ENCODE measurements at regions not wholly inside any gene's neighbourhood (a gene's known extent, or its start where the extent isn't known, plus 50 kb on each side); places are given as distances from the start of the nearest gene placed in this dataset.
A peak's percentile ranks its signal among the peaks of the same experiment; 100 is the strongest.
"Not testable (repeated sequence)": the region's sequence is repeated elsewhere in the genome, so short reads cannot be mapped to it uniquely, and the experiment has no call there.

DNA sequence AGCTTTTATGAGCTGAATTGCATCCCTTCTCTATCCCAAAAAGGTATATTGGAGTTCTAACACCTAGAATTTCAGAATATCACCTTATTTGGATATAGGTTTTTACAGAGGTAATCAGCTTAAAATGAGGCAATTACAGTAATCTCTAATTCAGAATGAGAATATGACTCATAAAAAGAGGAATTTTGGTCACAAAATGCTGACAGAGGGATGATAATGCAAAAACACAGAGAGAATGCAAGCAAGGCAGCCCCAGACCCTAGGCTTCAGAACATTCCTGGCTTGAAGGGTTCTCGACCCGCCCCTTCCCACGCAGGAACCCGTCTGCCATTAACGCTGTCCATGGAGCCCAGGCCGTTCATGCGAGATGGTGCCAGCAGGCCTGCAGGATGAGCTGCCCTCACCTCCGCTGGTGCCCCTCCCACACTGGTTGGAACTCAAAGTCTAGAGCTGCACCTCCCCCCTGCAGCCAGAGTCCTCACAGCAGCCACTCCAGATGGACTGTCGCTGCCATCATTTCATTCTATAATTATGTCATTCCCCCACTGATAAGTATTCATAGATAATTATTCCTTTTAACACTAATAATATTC, 1173.4 kb upstream of the ACO1 start:
- Histone ChIP-seq H2BK15ac (ENCODE audit: low read depth, low read length) (no peak overlapping the region), H2BK12ac (ENCODE audit: insufficient read length, low read depth, low read length) (no peak overlapping the region), H3T11ph (ENCODE audit: low read length) (no peak overlapping the region), H3K23me2 (ENCODE audit: insufficient read length, low read depth, low read length, poor library complexity, severe bottlenecking) (no peaks in the 10 kb centered on the region), H4K91ac (ENCODE audit: insufficient read length, low read depth, low read length) (no peak overlapping the region), H3K27me3 (ENCODE audit: insufficient read depth, low read length) (no peaks in the 10 kb centered on the region), H4K5ac (ENCODE audit: insufficient read length, low read depth, low read length) (no peak overlapping the region), H4K8ac (replicated peaks; ENCODE audit: insufficient read length, low read depth, low read length) (no peak overlapping the region), H3K18ac (ENCODE audit: insufficient read length, low read depth, low read length) (no peak overlapping the region), H3K27ac (ENCODE audit: insufficient read length, low read depth, low read length) (no peak overlapping the region), H3K79me2 (ENCODE audit: insufficient read depth, low read length) (no peaks in the 10 kb centered on the region), H4K20me1 (ENCODE audit: control insufficient read depth, insufficient read depth, insufficient read length) (no peaks in the 10 kb centered on the region), H2BK120ac (ENCODE audit: low read depth, low read length, poor library complexity, severe bottlenecking) (no peak overlapping the region), H2BK20ac (ENCODE audit: low read depth, low read length, poor library complexity, severe bottlenecking) (no peak overlapping the region), H3K14ac (ENCODE audit: insufficient read depth, low read length) (no peak overlapping the region), H2AFZ (ENCODE audit: low read length) (no peak overlapping the region), H2AK5ac (ENCODE audit: insufficient read length, low read length) (no peak overlapping the region), H3K79me1 (ENCODE audit: insufficient read depth, low read depth, low read length, poor library complexity, severe bottlenecking) (no peaks in the 10 kb centered on the region), H3K23ac (ENCODE audit: insufficient read length, low read depth, low read length) (no peak overlapping the region), H2BK5ac (ENCODE audit: insufficient read length, low read length) (no peak overlapping the region), H3K9ac (ENCODE audit: extremely low read depth, insufficient read length, low read length) (no peak overlapping the region), H3K9me3 (ENCODE audit: control insufficient read depth, low read depth, low read length) (no peaks in the 10 kb centered on the region), H3K56ac (ENCODE audit: insufficient read length, low read depth, low read length) (no peak overlapping the region), H3K4me2 (ENCODE audit: insufficient read depth, insufficient read length, low read length) (no peak overlapping the region), H3K4ac (ENCODE audit: low read depth, low read length) (no peak overlapping the region), H3K4me1 (ENCODE audit: insufficient read depth, low read length) (no peaks in the 10 kb centered on the region)
- Mint-ChIP-seq H3K27me3 (ENCODE audit: low read depth) (no peaks in the 10 kb centered on the region), H3K4me3 (no peak overlapping the region), H3K27ac (no peak overlapping the region), H3K4me1 (no peaks in the 10 kb centered on the region), H3K9me3 (no peaks in the 10 kb centered on the region), H3K36me3 (ENCODE audit: insufficient read depth in 1 of 3, low read depth in 3 of 3) (no peaks in the 10 kb centered on the region)
- TF ChIP-seq, protein P1, sequence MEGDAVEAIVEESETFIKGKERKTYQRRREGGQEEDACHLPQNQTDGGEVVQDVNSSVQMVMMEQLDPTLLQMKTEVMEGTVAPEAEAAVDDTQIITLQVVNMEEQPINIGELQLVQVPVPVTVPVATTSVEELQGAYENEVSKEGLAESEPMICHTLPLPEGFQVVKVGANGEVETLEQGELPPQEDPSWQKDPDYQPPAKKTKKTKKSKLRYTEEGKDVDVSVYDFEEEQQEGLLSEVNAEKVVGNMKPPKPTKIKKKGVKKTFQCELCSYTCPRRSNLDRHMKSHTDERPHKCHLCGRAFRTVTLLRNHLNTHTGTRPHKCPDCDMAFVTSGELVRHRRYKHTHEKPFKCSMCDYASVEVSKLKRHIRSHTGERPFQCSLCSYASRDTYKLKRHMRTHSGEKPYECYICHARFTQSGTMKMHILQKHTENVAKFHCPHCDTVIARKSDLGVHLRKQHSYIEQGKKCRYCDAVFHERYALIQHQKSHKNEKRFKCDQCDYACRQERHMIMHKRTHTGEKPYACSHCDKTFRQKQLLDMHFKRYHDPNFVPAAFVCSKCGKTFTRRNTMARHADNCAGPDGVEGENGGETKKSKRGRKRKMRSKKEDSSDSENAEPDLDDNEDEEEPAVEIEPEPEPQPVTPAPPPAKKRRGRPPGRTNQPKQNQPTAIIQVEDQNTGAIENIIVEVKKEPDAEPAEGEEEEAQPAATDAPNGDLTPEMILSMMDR (conservative IDR thresholded peaks at IDR 0.05): no peak
- peak; percentile 36 for DNase-seq
- no CpG with 5 or more reads among the region's 9 CpGs for WGBS (ENCODE audit: extremely low coverage, insufficient read length, low lambda C conversion rate)

DNA sequence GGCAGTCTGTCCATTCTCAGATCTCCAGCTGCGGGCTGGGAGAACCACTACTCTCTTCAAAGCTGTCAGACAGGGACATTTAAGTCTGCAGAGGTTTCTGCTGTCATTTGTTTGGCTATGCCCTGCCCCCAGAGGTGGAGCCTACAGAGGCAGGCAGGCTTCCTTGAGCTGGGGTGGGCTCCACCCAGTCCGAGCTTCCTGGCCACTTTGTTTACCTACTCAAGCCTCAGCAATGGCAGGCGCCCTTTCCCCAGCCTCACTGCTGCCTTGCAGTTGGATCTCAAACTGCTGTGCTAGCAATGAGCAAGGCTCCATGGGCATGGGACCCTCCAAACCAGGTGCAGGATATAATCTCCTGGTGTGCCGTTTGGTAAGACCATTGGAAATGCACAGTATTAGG, 1154.5 kb upstream of the ACO1 start:
- H4K5ac ChIP-seq (ENCODE audit: insufficient read length, low read depth, low read length); H3K9ac ChIP-seq (ENCODE audit: extremely low read depth, insufficient read length, low read length); H3K18ac ChIP-seq (ENCODE audit: insufficient read length, low read depth, low read length); DNase-seq; H2BK15ac ChIP-seq (ENCODE audit: low read depth, low read length); H4K20me1 ChIP-seq (ENCODE audit: control insufficient read depth, insufficient read depth, insufficient read length); H3K23ac ChIP-seq (ENCODE audit: insufficient read length, low read depth, low read length); H2BK5ac ChIP-seq (ENCODE audit: insufficient read length, low read length); H2BK12ac ChIP-seq (ENCODE audit: insufficient read length, low read depth, low read length); H3T11ph ChIP-seq (ENCODE audit: low read length); H2AFZ ChIP-seq (ENCODE audit: low read length); H3K79me2 ChIP-seq (ENCODE audit: insufficient read depth, low read length); H2AK5ac ChIP-seq (ENCODE audit: insufficient read length, low read length); H3K79me1 ChIP-seq (ENCODE audit: insufficient read depth, low read depth, low read length, poor library complexity, severe bottlenecking); H3K4ac ChIP-seq (ENCODE audit: low read depth, low read length); H3K14ac ChIP-seq (ENCODE audit: insufficient read depth, low read length); H3K4me1 ChIP-seq (ENCODE audit: insufficient read depth, low read length); H4K8ac ChIP-seq (replicated peaks; ENCODE audit: insufficient read length, low read depth, low read length); H4K91ac ChIP-seq (ENCODE audit: insufficient read length, low read depth, low read length); H3K27me3 Mint-ChIP-seq (ENCODE audit: low read depth); H3K27ac Mint-ChIP-seq; H2BK20ac ChIP-seq (ENCODE audit: low read depth, low read length, poor library complexity, severe bottlenecking); H3K9me3 ChIP-seq (ENCODE audit: control insufficient read depth, low read depth, low read length); H3K27me3 ChIP-seq (ENCODE audit: insufficient read depth, low read length); H3K56ac ChIP-seq (ENCODE audit: insufficient read length, low read depth, low read length); H3K27ac ChIP-seq (ENCODE audit: insufficient read length, low read depth, low read length); H2BK120ac ChIP-seq (ENCODE audit: low read depth, low read length, poor library complexity, severe bottlenecking); H3K4me1 Mint-ChIP-seq; H3K4me2 ChIP-seq (ENCODE audit: insufficient read depth, insufficient read length, low read length); H3K4me3 Mint-ChIP-seq; H3K23me2 ChIP-seq (ENCODE audit: insufficient read length, low read depth, low read length, poor library complexity, severe bottlenecking): not testable (repeated sequence)
- WGBS (ENCODE audit: extremely low coverage, insufficient read length, low lambda C conversion rate): no CpG with 5 or more reads among the region's 4 CpGs
- H3K36me3 Mint-ChIP-seq (ENCODE audit: insufficient read depth in 1 of 3, low read depth in 3 of 3): peaks cover 11 to 25% (median 14%) of the 10 kb centered on the region in 3 experiments
- H3K9me3 Mint-ChIP-seq: peaks cover 24 to 28% of the 10 kb centered on the region in 2 experiments

Measured in H9 (cell line).